Spleen (tissue), 11 donors: ENCODE measurements at regions not wholly inside any gene's neighbourhood (a gene's known extent, or its start where the extent isn't known, plus 50 kb on each side); places are given as distances from the start of the nearest gene placed in this dataset.
A peak's percentile ranks its signal among the peaks of the same experiment; 100 is the strongest.

Experiments
- DNase-seq: peaks from one replicate; pipeline ENCODE4 v3.0.0-alpha.2; 2020
- H3K27ac ChIP-seq, 8 donors: fragments of 200-600 bp; sonication (generic) in 7 of 8; 1 replicate in 4 of 8; 2 replicates in 4 of 8; pipeline versions ENCODE4 v1.5.0 to v1.8.0; 2016 to 2021; ENCODE audit warnings: inconsistent platforms in 4 of 8, mild to moderate bottlenecking in 4 of 8, moderate library complexity in 1 of 8
- H3K27me3 ChIP-seq, 7 donors: fragments of 200-600 bp; sonication (generic) in 6 of 7; replicated peaks in 1 of 7; 1 replicate in 4 of 7; 2 replicates in 3 of 7; pipeline versions ENCODE4 v1.5.0 to v1.8.0; 2016 to 2021; ENCODE audit warnings: inconsistent platforms in 3 of 7, mild to moderate bottlenecking in 1 of 7
- H3K36me3 ChIP-seq, 6 donors: fragments of 200-600 bp; sonication (generic) in 5 of 6; 1 replicate in 4 of 6; 2 replicates in 2 of 6; pipeline versions ENCODE4 v1.5.0 to v1.8.0; 2016 to 2021; ENCODE audit warnings: inconsistent platforms in 2 of 6
- H3K4me1 ChIP-seq, 6 donors: fragments of 200-600 bp; sonication (generic) in 5 of 6; 1 replicate in 3 of 6; 2 replicates in 3 of 6; pipeline versions ENCODE4 v1.5.0 to v1.8.0; 2016 to 2021; ENCODE audit warnings: inconsistent platforms in 3 of 6
- H3K4me3 ChIP-seq, 8 donors: fragments of 200-600 bp; sonication (generic) in 7 of 8; 1 replicate in 4 of 8; 2 replicates in 4 of 8; pipeline versions ENCODE4 v1.5.0 to v1.8.0; 2016 to 2021; ENCODE audit warnings: inconsistent platforms in 4 of 8, mild to moderate bottlenecking in 4 of 8, moderate library complexity in 2 of 8
- H3K9me3 ChIP-seq, 8 donors: fragments of 200-600 bp; sonication (generic) in 7 of 8; 1 replicate in 4 of 8; 2 replicates in 4 of 8; pipeline versions ENCODE4 v1.5.0 to v1.8.0; 2016 to 2021; ENCODE audit warnings: inconsistent platforms in 4 of 8
- POLR2A ChIP-seq, 3 donors: fragments of 450-650 bp; IDR thresholded peaks; one replicate each; pipeline ENCODE4 v1.5.1; 2017; ENCODE audit warnings: antibody characterized with exemption in 3 of 3, mild to moderate bottlenecking in 1 of 3
- POLR2AphosphoS5 ChIP-seq, 3 donors: sonication (generic); formaldehyde crosslinking; IDR thresholded peaks; one replicate each; pipeline ENCODE4 v1.5.1; 2017; ENCODE audit warnings: antibody characterized with exemption in 3 of 3
- WGBS, 5 donors: extraction: QIAGEN DNeasy Blood & Tissue Kit in 3 of 5; methylation state at CpG; one replicate each; pipeline versions ENCODE4 v1.1.5 to v1.1.7; 2013 to 2018; 5-methylcytosine and 5-hydroxymethylcytosine counted together
- intact Hi-C: fragments of 100-400 bp; cut with DNase I; formaldehyde crosslinking; loops from one replicate; pipeline ENCODE4 v1.15.0; 2023; ENCODE audit warnings: low total_unique reads
- TF ChIP-seq, protein P1 (sequence below), 11 experiments: fragments of 200-600 bp in 7 of 11; fragments of 450-650 bp in 4 of 11; sonication (generic) in 4 of 11; IDR thresholded peaks in 8 of 11; conservative IDR thresholded peaks in 3 of 11; 1 replicate in 7 of 11; 2 replicates in 4 of 11; pipeline versions ENCODE4 v1.4.0 to v1.8.0; 2016 to 2021; ENCODE audit warnings: antibody characterized with exemption in 11 of 11, inconsistent platforms in 4 of 11, mild to moderate bottlenecking in 1 of 11
- donor health status: healthy with polysubstance abuse.
- donor health status: DM: no; HTN: no; CAD: no; lungs with moderate emphysema.
- donor health status: DM: no; HTN: no; CAD: no.
- donor health status: Bipolar disorder and iron deficiency.
- donor health status: healthy.
- donor health status: DM: no; HTN: no; CAD: no.
- donor health status: DM: yes; HTN: yes; CAD: no.

DNA sequence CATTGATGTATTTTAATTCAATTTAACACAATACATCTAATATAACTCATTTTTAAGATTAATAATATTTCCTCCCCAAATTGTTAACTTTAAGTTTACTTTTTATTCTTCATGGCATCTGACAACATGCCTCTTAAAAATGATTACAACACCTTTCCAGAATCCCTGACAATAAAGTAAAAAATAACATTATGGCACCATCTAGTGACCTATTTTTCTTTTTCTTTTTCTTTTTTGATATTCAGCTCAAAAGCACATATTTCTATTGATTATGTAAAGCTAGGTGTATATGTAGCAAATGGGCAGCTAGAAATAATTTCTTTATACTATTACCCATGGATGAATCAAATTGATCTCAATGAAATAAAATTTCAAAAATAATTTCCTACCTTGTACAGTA is 834.3 kb upstream of the CDH8 start:
- no peak for DNase-seq
- Histone ChIP-seq H3K4me1 (no peaks in the 10 kb centered on the region), H3K9me3 (peaks cover 0 to 9% (median 0%) of the 10 kb centered on the region in 8 donors), H3K27me3 (no peaks in the 10 kb centered on the region), H3K4me3 (no peak overlapping the region), H3K27ac (no peak overlapping the region), H3K36me3 (no peaks in the 10 kb centered on the region)
- TF ChIP-seq POLR2AphosphoS5 (IDR thresholded peaks at IDR 0.05) (no peak), POLR2A (IDR thresholded peaks at IDR 0.05) (no peak)
- TF ChIP-seq, protein P1, sequence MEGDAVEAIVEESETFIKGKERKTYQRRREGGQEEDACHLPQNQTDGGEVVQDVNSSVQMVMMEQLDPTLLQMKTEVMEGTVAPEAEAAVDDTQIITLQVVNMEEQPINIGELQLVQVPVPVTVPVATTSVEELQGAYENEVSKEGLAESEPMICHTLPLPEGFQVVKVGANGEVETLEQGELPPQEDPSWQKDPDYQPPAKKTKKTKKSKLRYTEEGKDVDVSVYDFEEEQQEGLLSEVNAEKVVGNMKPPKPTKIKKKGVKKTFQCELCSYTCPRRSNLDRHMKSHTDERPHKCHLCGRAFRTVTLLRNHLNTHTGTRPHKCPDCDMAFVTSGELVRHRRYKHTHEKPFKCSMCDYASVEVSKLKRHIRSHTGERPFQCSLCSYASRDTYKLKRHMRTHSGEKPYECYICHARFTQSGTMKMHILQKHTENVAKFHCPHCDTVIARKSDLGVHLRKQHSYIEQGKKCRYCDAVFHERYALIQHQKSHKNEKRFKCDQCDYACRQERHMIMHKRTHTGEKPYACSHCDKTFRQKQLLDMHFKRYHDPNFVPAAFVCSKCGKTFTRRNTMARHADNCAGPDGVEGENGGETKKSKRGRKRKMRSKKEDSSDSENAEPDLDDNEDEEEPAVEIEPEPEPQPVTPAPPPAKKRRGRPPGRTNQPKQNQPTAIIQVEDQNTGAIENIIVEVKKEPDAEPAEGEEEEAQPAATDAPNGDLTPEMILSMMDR (IDR thresholded peaks at IDR 0.05 in 8 of 11, conservative IDR thresholded peaks at IDR 0.05 in 3 of 11): peak in 2 of 11 experiments; percentile 8 to 15
- intact Hi-C loops: no loop called here

DNA sequence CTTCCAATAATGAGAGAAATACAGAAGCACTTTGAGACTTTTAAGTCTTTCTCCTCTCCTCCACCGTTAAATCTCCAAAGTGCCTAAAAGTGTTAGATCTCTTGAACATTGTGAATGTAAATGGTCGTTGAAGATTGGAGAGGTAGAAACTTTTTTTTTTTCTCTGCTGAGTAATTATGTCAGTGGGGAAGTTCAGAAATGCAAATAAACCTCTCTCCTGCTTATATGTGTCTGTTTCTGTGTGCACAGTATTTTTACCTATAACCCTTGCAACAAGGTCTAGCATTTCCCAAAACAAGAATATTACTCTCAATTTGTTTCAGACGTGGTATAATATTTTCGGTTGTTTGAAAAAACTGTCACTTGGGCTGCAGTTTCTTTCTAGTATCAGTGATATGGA is 833.6 kb upstream of the CDH8 start:
- Histone ChIP-seq H3K4me1 (no peaks in the 10 kb centered on the region), H3K27me3 (no peaks in the 10 kb centered on the region), H3K27ac (no peak overlapping the region), H3K4me3 (no peak overlapping the region), H3K9me3 (peaks cover 0 to 9% (median 0%) of the 10 kb centered on the region in 8 donors), H3K36me3 (no peaks in the 10 kb centered on the region)
- TF ChIP-seq POLR2A (IDR thresholded peaks at IDR 0.05) (no peak), POLR2AphosphoS5 (IDR thresholded peaks at IDR 0.05) (no peak)
- TF ChIP-seq, protein P1 (IDR thresholded peaks at IDR 0.05 in 8 of 11, conservative IDR thresholded peaks at IDR 0.05 in 3 of 11): no peak
- intact Hi-C loops: no loop called here
- no peak for DNase-seq
- WGBS, 5 donors: 58 to 76% (median 68%) methylated on average over 4 of the region's 4 CpGs

DNA sequence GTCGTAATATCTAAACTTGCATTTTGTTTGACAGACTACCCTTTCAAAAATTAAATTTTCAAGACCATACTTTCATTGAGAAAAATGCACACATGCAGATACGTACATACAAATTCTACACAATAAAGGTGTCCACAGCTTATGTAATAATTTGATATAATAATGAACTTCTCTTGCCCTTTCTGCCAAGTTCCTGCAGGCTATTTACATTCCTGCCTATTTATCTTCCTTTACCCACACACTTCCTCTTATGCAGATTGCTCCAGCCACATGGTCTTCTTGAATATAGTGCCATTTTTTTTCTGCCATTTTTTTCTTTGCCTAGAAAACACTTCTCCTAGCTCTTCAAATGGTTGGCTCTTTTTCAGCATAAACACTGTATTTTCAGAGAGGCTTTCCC is 826.9 kb upstream of the CDH8 start:
- intact Hi-C loops: no loop called here
- Histone ChIP-seq H3K27ac (no peak overlapping the region), H3K4me1 (no peaks in the 10 kb centered on the region), H3K36me3 (no peaks in the 10 kb centered on the region), H3K9me3 (peaks cover 0 to 20% (median 0%) of the 10 kb centered on the region in 8 donors), H3K27me3 (no peaks in the 10 kb centered on the region), H3K4me3 (no peak overlapping the region)
- DNase-seq: no peak
- TF ChIP-seq, protein P1 (IDR thresholded peaks at IDR 0.05 in 8 of 11, conservative IDR thresholded peaks at IDR 0.05 in 3 of 11): no peak
- TF ChIP-seq POLR2A (IDR thresholded peaks at IDR 0.05) (no peak), POLR2AphosphoS5 (IDR thresholded peaks at IDR 0.05) (no peak)
- WGBS, 5 donors: 84 to 96% (median 88%) methylated on average over 2 of the region's 2 CpGs

DNA sequence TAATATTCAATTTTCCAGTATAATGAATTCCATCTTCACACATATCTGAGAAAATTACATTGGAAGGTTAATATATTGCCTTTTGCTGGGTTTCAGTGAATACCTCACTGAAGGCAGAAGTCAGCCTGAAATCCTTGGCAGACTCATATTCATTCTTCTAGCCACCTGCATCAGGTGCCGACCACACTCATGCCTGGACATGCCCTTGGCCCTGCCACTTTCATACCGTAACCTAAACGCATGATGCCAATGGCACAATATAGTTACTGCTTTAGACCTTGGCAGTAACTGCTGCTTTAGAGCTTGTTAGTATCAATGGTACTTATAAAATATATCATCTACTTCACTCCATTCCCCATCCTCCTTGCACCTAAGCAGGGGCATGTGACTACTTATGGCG is 817.6 kb upstream of the CDH8 start:
- Histone ChIP-seq H3K4me3 (no peak overlapping the region), H3K9me3 (peaks cover 0 to 2% (median 0%) of the 10 kb centered on the region in 8 donors), H3K27ac (no peak overlapping the region), H3K4me1 (no peaks in the 10 kb centered on the region), H3K27me3 (no peaks in the 10 kb centered on the region), H3K36me3 (no peaks in the 10 kb centered on the region)
- no peak for DNase-seq
- WGBS, 5 donors: 89 to 96% (median 92%) methylated on average over 4 of the region's 4 CpGs
- intact Hi-C loops: no loop called here
- TF ChIP-seq POLR2A (IDR thresholded peaks at IDR 0.05): no peak
- TF ChIP-seq, protein P1 (IDR thresholded peaks at IDR 0.05 in 8 of 11, conservative IDR thresholded peaks at IDR 0.05 in 3 of 11): no peak
- TF ChIP-seq POLR2AphosphoS5 (IDR thresholded peaks at IDR 0.05): no peak
